Stimulated activated CD8-positive, alpha-beta memory T cell treated with anti-CD3 and anti-CD28 coated beads, Interleukin-2, amount 100 ng/mL, for 48 hours (primary cell): ENCODE measurements at regions not wholly inside any gene's neighbourhood (a gene's known extent, or its start where the extent isn't known, plus 50 kb on each side); places are given as distances from the start of the nearest gene placed in this dataset.
"Not testable (repeated sequence)": the region's sequence is repeated elsewhere in the genome, so short reads cannot be mapped to it uniquely, and the experiment has no call there.

Experiments used
- DNase-seq, 2 donors: peaks; one replicate each; pipeline ENCODE4 v3.0.0-alpha.2; 2020; ENCODE audit warnings: low read depth in 2 of 2

- DNase-seq = no peak
Measured at GRCh38 chr15:70231484-70231883, 133.8 kb upstream of the TLE3 start.

GRCh38 chr15:70227918-70228317, 130.2 kb upstream of the TLE3 start:
- DNase-seq = not testable (repeated sequence)

GRCh38 chr15:70227147-70227546, 129.4 kb upstream of the TLE3 start:
- no peak for DNase-seq

DNA sequence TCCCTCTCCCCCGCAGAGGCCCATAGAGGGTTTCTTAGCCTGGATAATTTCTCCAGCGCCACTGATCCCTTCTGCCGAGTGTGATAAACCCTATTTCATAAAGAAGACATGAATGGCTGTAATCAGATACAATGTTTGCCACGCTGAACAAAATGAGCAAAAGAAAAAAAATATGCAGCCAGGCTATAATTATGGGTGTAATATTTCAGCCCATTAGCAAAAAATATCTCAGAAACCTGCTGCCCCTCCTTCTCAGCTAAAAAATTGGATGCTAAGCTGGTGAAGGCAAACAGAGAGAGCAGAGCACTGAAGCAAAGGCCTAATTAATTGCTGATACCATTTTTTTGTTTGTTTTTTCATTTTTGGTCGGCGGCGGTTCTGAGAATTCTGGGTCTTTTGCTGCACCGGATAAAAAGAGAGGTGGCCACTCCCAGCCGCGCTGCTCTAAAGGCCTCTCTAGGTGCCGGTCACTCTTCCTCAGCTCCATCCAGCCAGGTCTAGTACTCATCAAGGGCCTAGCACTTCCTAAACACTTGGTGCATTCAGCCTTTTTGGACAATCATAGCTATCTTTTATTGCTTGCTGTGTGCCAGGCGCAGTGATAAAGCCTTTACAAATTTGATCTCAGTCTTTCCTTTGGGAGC, 128.7 kb upstream of the TLE3 start:
- DNase-seq = no peak

GRCh38 chr15:70225416-70225815, 127.7 kb upstream of the TLE3 start:
- no peak for DNase-seq

DNA sequence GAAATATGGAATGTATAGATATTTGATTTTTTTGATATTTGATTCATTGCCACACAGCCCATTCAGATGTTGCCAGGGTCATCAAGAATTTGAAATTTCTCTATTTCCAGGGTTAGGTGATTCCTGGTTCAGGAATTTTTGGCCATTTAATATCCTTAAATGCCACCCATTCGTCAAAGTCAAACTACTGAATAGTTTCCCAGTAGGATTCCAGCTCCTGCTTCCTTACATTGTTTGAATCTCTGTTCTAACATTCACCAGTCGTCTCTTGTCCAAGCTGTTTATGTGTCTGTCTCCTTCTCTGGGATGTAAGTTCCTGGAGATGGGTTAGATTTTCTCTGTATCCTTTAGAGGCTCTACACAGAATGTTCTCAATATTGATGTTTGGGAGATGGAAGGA, 124.9 kb upstream of the TLE3 start:
- no peak for DNase-seq

DNA sequence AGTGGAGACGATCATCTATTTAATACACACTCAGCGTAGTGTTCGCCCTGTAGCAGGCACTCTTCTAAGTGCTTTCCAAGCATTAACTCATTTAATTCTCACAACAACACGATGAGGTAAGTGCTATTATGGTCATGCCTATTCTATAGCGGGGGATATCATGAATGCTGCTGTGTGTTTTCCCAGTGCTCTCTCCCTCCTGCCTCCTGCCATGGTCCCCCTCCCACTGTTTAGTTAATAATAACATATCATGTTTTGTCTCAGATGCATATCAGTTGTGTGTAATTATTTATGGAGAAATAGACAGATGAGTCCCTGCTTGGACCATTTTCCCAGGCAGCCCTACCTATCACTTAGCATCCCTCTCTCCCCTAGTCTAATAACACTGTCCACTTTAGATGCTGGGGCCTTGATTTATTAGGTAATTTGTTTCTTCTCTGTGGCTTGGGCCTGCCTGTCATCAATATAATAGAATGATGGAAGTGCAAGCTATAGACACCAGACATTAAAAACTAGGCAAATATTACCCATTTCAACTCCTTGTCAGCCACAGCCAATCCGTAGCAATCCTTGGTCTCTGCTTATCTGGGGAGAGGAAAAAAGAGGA, 122.9 kb upstream of the TLE3 start:
- DNase-seq = no peak

DNA sequence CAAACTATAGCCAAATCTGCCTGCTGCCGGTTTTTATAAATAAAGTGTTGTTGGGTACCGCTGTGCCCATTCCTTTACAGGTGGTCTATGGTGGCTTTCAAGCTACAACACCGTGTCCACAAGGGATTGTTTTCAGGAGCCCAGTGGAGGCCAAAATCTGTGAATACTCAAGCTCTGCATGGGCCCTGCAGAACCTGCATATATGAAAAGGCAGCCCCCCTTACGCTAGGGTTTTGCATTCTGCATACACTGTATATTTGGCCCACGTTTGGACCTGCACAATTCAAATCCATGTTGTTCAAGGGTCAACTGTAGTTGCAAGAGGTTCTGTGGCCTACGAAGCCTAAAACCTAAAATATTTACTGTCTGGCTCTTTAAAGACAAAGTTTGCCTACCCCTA, 122.2 kb upstream of the TLE3 start:
- DNase-seq = no peak

- no peak for DNase-seq
Measured at GRCh38 chr15:70219256-70219895, 121.7 kb upstream of the TLE3 start.

DNA sequence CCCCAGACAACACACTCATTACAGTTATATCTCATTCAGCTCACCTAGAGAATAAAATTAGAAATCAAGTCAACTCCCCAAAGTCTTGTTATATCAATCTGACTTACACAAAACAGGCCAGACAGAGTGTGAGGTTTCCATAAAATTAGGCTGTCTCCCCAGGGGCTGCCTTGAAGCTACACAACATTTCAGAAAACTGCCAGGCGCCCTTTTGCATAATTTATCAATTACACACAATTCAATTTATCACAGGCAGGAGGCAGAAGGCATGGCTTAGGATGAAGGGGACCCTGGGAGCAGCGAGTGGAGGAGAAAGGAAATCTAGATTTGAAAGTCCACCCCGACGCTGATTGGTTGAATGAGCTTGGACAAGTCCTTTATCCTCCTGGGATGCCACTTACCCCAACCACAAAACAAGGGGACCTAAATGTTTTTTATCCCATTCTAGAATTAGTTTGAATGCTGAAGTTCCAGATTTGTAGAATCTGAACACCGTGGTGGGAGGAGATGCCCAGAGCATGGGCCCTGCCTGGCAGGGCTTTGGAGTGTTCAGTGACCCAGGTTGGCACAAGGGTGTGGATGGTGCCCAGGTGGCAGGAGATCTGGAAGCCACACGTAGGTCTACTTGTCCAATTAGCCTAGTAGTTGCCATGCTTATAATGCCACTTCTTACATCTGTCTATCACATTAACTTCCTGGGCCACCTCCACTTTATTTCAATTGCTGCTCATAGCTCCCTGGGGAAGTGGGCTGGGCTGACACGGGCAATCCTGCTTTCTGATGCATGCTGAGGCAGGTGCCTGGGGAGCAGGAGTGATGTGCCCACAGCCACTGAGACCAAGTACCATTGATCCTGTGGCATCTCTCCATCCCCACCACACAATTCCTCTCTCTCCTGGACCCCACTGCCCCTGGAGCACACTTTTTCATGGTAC, 119.8 kb upstream of the TLE3 start:
- DNase-seq = no peak

GRCh38 chr15:70215951-70216350, 118.2 kb upstream of the TLE3 start:
- no peak for DNase-seq

- DNase-seq = no peak
Measured at GRCh38 chr15:70214941-70215635, 117.4 kb upstream of the TLE3 start.

DNA sequence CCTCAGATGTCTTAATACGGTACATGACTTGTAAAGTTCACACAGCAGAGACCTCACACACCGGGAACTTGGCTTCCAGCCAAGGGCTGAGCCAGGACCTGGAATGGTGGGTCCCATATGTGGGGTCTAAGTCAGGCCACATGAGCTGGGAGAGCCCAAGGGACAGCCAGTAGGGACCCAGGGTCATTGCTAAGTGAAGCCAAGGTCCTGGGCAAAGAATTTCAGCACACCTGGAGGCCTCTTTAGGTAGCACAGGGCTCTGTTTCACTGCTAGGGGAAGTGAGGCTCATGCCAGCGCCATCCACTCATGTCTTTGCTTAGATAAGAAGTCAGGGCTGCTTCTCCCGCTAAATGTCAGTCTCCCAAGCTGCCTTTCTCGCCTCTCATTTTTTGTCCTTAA, 116.6 kb upstream of the TLE3 start:
- no peak for DNase-seq

DNA sequence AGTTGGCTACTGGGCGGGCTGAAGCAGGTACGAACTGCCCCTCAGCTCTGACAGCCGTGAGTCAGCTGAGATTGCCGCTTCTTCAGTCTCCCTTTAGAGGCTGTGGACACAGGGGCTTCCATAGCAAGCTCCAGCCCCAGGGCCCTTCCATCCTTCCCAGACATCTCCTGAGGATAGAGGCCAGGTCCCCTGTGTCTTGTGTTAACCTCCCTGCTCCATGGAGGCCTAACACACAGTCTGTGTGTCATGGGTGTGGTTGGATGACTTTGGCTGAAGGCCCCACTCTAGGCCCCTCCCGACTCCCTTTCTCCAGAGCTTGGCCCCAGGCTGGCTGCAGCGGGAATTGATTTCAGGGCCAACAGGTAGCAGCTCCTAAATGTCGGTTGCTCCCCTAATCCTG, 116.1 kb upstream of the TLE3 start:
- DNase-seq = no peak

DNA sequence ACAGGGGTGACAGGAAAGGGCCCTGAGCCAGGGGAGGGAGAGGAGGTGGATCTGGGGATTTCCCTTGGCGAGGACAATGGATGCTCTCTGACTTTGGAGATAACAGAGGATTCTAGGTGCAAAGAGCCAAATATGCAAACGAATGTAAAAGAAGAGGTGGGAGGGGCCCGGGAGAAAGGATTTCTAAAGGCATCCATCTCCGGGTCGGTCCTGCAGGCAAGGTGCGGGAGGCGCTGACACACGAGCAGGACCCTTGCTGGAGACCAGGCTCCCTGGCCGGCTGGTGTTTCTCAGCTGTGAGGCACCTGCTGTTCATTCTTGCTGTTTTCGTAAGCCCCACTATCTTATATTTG, 115.2 kb upstream of the TLE3 start:
- no peak for DNase-seq

GRCh38 chr15:70212286-70212962, 114.7 kb upstream of the TLE3 start:
- no peak for DNase-seq

- no peak for DNase-seq
Measured at GRCh38 chr15:70210528-70210927, 112.8 kb upstream of the TLE3 start.

DNA sequence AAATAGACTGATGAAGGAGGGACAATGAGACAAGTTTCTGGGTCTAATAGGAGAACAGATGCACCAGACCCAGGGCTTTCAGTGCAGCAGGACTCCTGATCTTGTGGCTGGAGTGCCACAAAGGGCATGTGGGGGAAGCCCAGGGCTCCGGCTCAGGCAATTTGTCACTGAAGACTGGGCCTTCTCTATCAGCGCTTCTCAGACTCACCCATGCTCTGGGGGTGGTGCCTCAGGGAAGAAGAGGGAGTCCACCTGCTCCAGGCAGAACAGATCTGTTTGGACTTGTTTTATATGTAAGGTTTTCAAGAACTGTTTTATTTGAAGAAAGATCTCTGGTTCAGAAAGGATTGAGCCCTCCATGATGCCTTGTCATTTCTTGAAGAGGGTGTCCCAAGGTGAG, 112.4 kb upstream of the TLE3 start:
- no peak for DNase-seq

- DNase-seq = no peak
Measured at GRCh38 chr15:70209499-70209898, 111.8 kb upstream of the TLE3 start.

- no peak for DNase-seq
Measured at GRCh38 chr15:70208332-70208731, 110.6 kb upstream of the TLE3 start.

DNA sequence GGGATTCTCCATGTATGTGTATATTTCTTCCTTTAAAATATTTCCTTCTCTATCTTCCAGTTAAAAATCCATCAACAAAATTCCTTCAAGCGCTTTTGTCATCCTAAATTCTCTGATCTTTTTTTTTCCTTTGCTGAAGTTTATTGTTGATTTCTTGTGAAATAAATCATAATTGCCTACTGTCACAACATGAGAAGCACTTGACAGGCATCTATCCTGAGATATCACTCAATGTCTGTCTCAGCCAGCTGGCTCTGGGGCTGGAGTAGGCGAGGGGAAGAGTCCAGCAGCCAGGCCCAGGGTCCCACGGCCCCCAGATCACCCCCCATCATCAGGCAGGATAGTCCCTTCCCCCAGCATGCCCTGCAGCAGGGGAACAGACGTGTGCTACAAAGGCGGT, 109.0 kb upstream of the TLE3 start:
- no peak for DNase-seq
